KOPT-K1 (cell line): ENCODE measurements at regions not wholly inside any gene's neighbourhood (a gene's known extent, or its start where the extent isn't known, plus 50 kb on each side); places are given as distances from the start of the nearest gene placed in this dataset.

Experiments
- H3K27ac ChIP-seq: fragments of 200-600 bp; sonication (generic); 2 replicates; pipeline ENCODE4 v1.5.1; 2016; ENCODE audit warnings: antibody characterized with exemption, mild to moderate bottlenecking, low read depth, low read length; ENCODE audit not compliant: poor library complexity, severe bottlenecking
- H3K36me3 ChIP-seq: fragments of 200-600 bp; sonication (generic); 2 replicates; pipeline ENCODE4 v1.5.1; 2017; ENCODE audit warnings: antibody characterized with exemption, mild to moderate bottlenecking, low read length, moderate library complexity; ENCODE audit not compliant: insufficient read depth
- H3K9me3 ChIP-seq: fragments of 200-600 bp; sonication (generic); 2 replicates; pipeline ENCODE4 v1.5.1; 2017; ENCODE audit warnings: antibody characterized with exemption, low read length, mild to moderate bottlenecking; ENCODE audit not compliant: insufficient read depth, poor library complexity, severe bottlenecking

GRCh38 chr11:104339380-104339831 lies 175.5 kb upstream of the PDGFD start:
- Histone ChIP-seq H3K27ac (no peak overlapping the region), H3K9me3 (no peaks in the 10 kb centered on the region), H3K36me3 (no peaks in the 10 kb centered on the region)

- H3K36me3 ChIP-seq = no peaks in the 10 kb centered on the region
- H3K9me3 ChIP-seq = no peaks in the 10 kb centered on the region
- no peak overlapping the region for H3K27ac ChIP-seq
Measured at GRCh38 chr11:104338186-104338585, 174.2 kb upstream of the PDGFD start.

GRCh38 chr11:104337273-104337672 lies 173.3 kb upstream of the PDGFD start:
- Histone ChIP-seq H3K9me3 (no peaks in the 10 kb centered on the region), H3K36me3 (no peaks in the 10 kb centered on the region), H3K27ac (no peak overlapping the region)

- no peaks in the 10 kb centered on the region for H3K36me3 ChIP-seq
- no peaks in the 10 kb centered on the region for H3K9me3 ChIP-seq
- H3K27ac ChIP-seq = no peak overlapping the region
Measured at GRCh38 chr11:104333977-104334376, 170.0 kb upstream of the PDGFD start.

GRCh38 chr11:104332110-104332509 lies 168.2 kb upstream of the PDGFD start:
- Histone ChIP-seq H3K27ac (no peak overlapping the region), H3K9me3 (no peaks in the 10 kb centered on the region), H3K36me3 (no peaks in the 10 kb centered on the region)

GRCh38 chr11:104329078-104329665 lies 165.2 kb upstream of the PDGFD start:
- Histone ChIP-seq H3K9me3 (no peaks in the 10 kb centered on the region), H3K36me3 (no peaks in the 10 kb centered on the region), H3K27ac (no peak overlapping the region)

GRCh38 chr11:104328512-104328907 lies 164.6 kb upstream of the PDGFD start:
- H3K36me3 ChIP-seq = no peaks in the 10 kb centered on the region
- H3K27ac ChIP-seq = no peak overlapping the region
- no peaks in the 10 kb centered on the region for H3K9me3 ChIP-seq

GRCh38 chr11:104327861-104328511 lies 164.0 kb upstream of the PDGFD start:
- H3K9me3 ChIP-seq = no peaks in the 10 kb centered on the region
- H3K27ac ChIP-seq = no peak overlapping the region
- H3K36me3 ChIP-seq = no peaks in the 10 kb centered on the region

- Histone ChIP-seq H3K36me3 (no peaks in the 10 kb centered on the region), H3K27ac (no peak overlapping the region), H3K9me3 (no peaks in the 10 kb centered on the region)
Measured at GRCh38 chr11:104325093-104325492, 161.1 kb upstream of the PDGFD start.

GRCh38 chr11:104324276-104324675 lies 160.3 kb upstream of the PDGFD start:
- H3K36me3 ChIP-seq = no peaks in the 10 kb centered on the region
- H3K27ac ChIP-seq = no peak overlapping the region
- H3K9me3 ChIP-seq = no peaks in the 10 kb centered on the region

GRCh38 chr11:104323841-104324240 lies 159.9 kb upstream of the PDGFD start:
- Histone ChIP-seq H3K9me3 (no peaks in the 10 kb centered on the region), H3K36me3 (no peaks in the 10 kb centered on the region)

GRCh38 chr11:104322696-104323095 lies 158.7 kb upstream of the PDGFD start:
- no peaks in the 10 kb centered on the region for H3K36me3 ChIP-seq
- H3K27ac ChIP-seq = no peak overlapping the region
- no peaks in the 10 kb centered on the region for H3K9me3 ChIP-seq

More at GRCh38 chr11:104323841-104324240, 159.9 kb upstream of the PDGFD start:
- no peak overlapping the region for H3K27ac ChIP-seq

GRCh38 chr11:104320956-104321355 lies 157.0 kb upstream of the PDGFD start:
- no peaks in the 10 kb centered on the region for H3K36me3 ChIP-seq
- H3K27ac ChIP-seq = no peak overlapping the region
- no peaks in the 10 kb centered on the region for H3K9me3 ChIP-seq

- H3K27ac ChIP-seq = no peak overlapping the region
- no peaks in the 10 kb centered on the region for H3K9me3 ChIP-seq
- no peaks in the 10 kb centered on the region for H3K36me3 ChIP-seq
Measured at GRCh38 chr11:104320097-104320496, 156.2 kb upstream of the PDGFD start.

- H3K27ac ChIP-seq = no peak overlapping the region
- H3K36me3 ChIP-seq = no peaks in the 10 kb centered on the region
Measured at GRCh38 chr11:104319396-104319795, 155.4 kb upstream of the PDGFD start.

GRCh38 chr11:104306862-104307474 lies 143.0 kb upstream of the PDGFD start:
- Histone ChIP-seq H3K27ac (no peak overlapping the region), H3K36me3 (no peaks in the 10 kb centered on the region), H3K9me3 (no peaks in the 10 kb centered on the region)

More at GRCh38 chr11:104319396-104319795, 155.4 kb upstream of the PDGFD start:
- no peaks in the 10 kb centered on the region for H3K9me3 ChIP-seq
